ENCODE measurements at regions not wholly inside any gene's neighbourhood (a gene's known extent, or its start where the extent isn't known, plus 50 kb on each side); places are given as distances from the start of the nearest gene placed in this dataset.

DNA sequence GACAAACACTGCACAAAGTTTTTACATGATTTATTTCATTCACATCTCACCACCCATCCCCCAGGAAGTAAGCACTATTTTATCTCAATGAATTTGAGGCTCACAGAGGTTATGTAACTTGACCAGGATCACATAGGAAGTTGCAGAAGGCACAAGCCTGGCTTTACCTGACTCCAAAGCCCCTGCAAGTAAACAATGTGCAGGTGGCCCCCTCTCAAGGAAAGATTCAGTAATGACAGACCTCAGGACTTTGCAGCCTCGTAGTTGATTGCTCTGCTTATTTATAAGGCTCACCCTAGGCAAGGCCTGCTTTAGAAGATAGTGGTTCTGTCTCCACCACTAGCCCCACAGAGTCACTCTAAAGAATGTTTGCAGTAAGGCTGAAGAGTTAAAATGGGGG is 79.8 kb upstream of the MDFIC2 start:
- no TSS peak for BruUV-seq (replicated peaks)
- no peak for DNase-seq (ENCODE audit: low spot score)
- no peak overlapping the region for H3K4me3 ChIP-seq (ENCODE audit: low read depth, low read length, poor library complexity, severe bottlenecking)
- H3K27me3 ChIP-seq (replicated peaks; ENCODE audit: insufficient read depth, low read depth, low read length, poor library complexity) = no peaks in the 10 kb centered on the region
- no peaks in the 10 kb centered on the region for H3K36me3 ChIP-seq (ENCODE audit: insufficient read depth, low read length, poor library complexity, severe bottlenecking)
- POLR2A ChIA-PET (ENCODE audit: low non-redundant PET) = no interaction called here
- H3K9me3 ChIP-seq (ENCODE audit: low read depth, low read length, poor library complexity, severe bottlenecking) = no peaks in the 10 kb centered on the region
- TF ChIP-seq, protein P1, sequence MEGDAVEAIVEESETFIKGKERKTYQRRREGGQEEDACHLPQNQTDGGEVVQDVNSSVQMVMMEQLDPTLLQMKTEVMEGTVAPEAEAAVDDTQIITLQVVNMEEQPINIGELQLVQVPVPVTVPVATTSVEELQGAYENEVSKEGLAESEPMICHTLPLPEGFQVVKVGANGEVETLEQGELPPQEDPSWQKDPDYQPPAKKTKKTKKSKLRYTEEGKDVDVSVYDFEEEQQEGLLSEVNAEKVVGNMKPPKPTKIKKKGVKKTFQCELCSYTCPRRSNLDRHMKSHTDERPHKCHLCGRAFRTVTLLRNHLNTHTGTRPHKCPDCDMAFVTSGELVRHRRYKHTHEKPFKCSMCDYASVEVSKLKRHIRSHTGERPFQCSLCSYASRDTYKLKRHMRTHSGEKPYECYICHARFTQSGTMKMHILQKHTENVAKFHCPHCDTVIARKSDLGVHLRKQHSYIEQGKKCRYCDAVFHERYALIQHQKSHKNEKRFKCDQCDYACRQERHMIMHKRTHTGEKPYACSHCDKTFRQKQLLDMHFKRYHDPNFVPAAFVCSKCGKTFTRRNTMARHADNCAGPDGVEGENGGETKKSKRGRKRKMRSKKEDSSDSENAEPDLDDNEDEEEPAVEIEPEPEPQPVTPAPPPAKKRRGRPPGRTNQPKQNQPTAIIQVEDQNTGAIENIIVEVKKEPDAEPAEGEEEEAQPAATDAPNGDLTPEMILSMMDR (conservative IDR thresholded peaks at IDR 0.05; ENCODE audit: low read depth, low read length) = no peak
- no peak for TF ChIP-seq EZH2 (IDR thresholded peaks at IDR 0.05; ENCODE audit: borderline replicate concordance, low read depth, low read length, poor library complexity, severe bottlenecking)
- no peak overlapping the region for H3K27ac ChIP-seq (ENCODE audit: low read depth, low read length, poor library complexity, severe bottlenecking)
- CTCF ChIA-PET = no interaction called here
- intact Hi-C loops (cut with micrococcal nuclease; ENCODE audit: unreplicated experiment) = no loop called here
- no peaks in the 10 kb centered on the region for H3K4me1 ChIP-seq (ENCODE audit: insufficient read depth, low read length, poor library complexity, severe bottlenecking)

DNA sequence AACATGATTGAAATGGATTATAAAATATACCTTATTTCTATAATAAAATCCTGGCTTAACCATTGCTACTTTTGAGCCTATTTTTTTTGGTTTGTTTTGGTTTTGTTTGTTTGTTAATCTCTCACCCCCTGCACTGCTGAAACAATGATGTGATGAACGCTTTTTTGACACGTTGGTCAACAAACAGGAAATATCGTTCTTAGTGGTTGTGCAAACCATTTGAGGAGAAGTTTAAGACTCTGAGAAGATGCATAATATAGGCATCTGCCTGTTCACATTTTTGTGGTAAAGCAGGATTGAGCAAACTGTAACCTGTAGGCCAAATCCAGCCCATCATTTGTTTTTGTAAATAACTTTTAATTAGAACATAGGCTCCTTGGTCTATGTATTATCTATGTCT is 75.5 kb upstream of the MDFIC2 start:
- DNase-seq (ENCODE audit: low spot score) = no peak
- H3K4me3 ChIP-seq (ENCODE audit: low read depth, low read length, poor library complexity, severe bottlenecking) = no peak overlapping the region
- ChIA-PET CTCF (no interaction called here), POLR2A (ENCODE audit: low non-redundant PET) (no interaction called here)
- H3K27ac ChIP-seq (ENCODE audit: low read depth, low read length, poor library complexity, severe bottlenecking) = no peak overlapping the region
- H3K4me1 ChIP-seq (ENCODE audit: insufficient read depth, low read length, poor library complexity, severe bottlenecking) = no peaks in the 10 kb centered on the region
- no TSS peak for BruUV-seq (replicated peaks)
- no peaks in the 10 kb centered on the region for H3K9me3 ChIP-seq (ENCODE audit: low read depth, low read length, poor library complexity, severe bottlenecking)
- TF ChIP-seq, protein P1 (conservative IDR thresholded peaks at IDR 0.05; ENCODE audit: low read depth, low read length) = no peak
- TF ChIP-seq EZH2 (IDR thresholded peaks at IDR 0.05; ENCODE audit: borderline replicate concordance, low read depth, low read length, poor library complexity, severe bottlenecking) = no peak
- no peaks in the 10 kb centered on the region for H3K36me3 ChIP-seq (ENCODE audit: insufficient read depth, low read length, poor library complexity, severe bottlenecking)
- intact Hi-C loops (cut with micrococcal nuclease; ENCODE audit: unreplicated experiment) = no loop called here
- H3K27me3 ChIP-seq (replicated peaks; ENCODE audit: insufficient read depth, low read depth, low read length, poor library complexity) = no peaks in the 10 kb centered on the region

DNA sequence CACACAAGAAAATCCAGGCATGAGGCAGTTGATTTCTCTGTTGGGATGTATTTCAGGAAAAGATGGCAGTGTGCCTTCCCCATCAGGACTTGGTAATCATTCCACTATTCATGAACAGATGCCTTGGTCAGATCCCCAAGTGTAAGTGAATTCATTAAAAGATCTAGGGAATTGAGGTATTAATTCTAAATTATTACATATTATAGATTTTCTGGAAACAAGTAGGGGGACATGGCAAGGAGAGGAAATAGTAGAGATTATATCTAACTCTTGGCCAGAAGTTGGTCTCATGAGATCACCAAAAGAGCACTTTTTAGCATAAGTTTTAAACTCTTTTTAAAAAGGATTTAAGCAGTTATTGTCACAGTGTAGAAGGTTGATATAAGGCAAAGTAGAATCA is 74.4 kb upstream of the MDFIC2 start:
- DNase-seq (ENCODE audit: low spot score) = no peak
- no peak overlapping the region for H3K4me3 ChIP-seq (ENCODE audit: low read depth, low read length, poor library complexity, severe bottlenecking)
- H3K4me1 ChIP-seq (ENCODE audit: insufficient read depth, low read length, poor library complexity, severe bottlenecking) = no peaks in the 10 kb centered on the region
- no peaks in the 10 kb centered on the region for H3K27me3 ChIP-seq (replicated peaks; ENCODE audit: insufficient read depth, low read depth, low read length, poor library complexity)
- no peaks in the 10 kb centered on the region for H3K9me3 ChIP-seq (ENCODE audit: low read depth, low read length, poor library complexity, severe bottlenecking)
- intact Hi-C loops (cut with micrococcal nuclease; ENCODE audit: unreplicated experiment) = no loop called here
- H3K36me3 ChIP-seq (ENCODE audit: insufficient read depth, low read length, poor library complexity, severe bottlenecking) = no peaks in the 10 kb centered on the region
- CTCF ChIA-PET = no interaction called here
- no peak overlapping the region for H3K27ac ChIP-seq (ENCODE audit: low read depth, low read length, poor library complexity, severe bottlenecking)
- POLR2A ChIA-PET (ENCODE audit: low non-redundant PET) = no interaction called here
- BruUV-seq (replicated peaks) = no TSS peak
- TF ChIP-seq, protein P1 (conservative IDR thresholded peaks at IDR 0.05; ENCODE audit: low read depth, low read length) = no peak
- no peak for TF ChIP-seq EZH2 (IDR thresholded peaks at IDR 0.05; ENCODE audit: borderline replicate concordance, low read depth, low read length, poor library complexity, severe bottlenecking)
